DND-41 (cell line): ENCODE measurements at regions not wholly inside any gene's neighbourhood (a gene's known extent, or its start where the extent isn't known, plus 50 kb on each side); places are given as distances from the start of the nearest gene placed in this dataset.

Source experiments
- CTCF ChIP-seq: IDR thresholded peaks from 2 replicates; pipeline ENCODE4 v1.5.1; 2012; ENCODE audit warnings: borderline replicate concordance, low read length, moderate library complexity, mild to moderate bottlenecking; ENCODE audit not compliant: poor library complexity, severe bottlenecking; ENCODE audit errors: extremely low read depth
- EZH2 ChIP-seq: IDR thresholded peaks from 3 replicates; pipeline ENCODE4 v1.6.1; 2012; ENCODE audit warnings: borderline replicate concordance, low read depth, mild to moderate bottlenecking, moderate library complexity, low read length, inconsistent platforms; ENCODE audit not compliant: severe bottlenecking

- TF ChIP-seq CTCF (no peak), EZH2 (no peak)
These were observed 54.5 kb upstream of the ACMSD start for GRCh38 chr2:134783912-134784311.
